ENCODE measurements at regions not wholly inside any gene's neighbourhood (a gene's known extent, or its start where the extent isn't known, plus 50 kb on each side); places are given as distances from the start of the nearest gene placed in this dataset.
"Not testable (repeated sequence)": the region's sequence is repeated elsewhere in the genome, so short reads cannot be mapped to it uniquely, and the experiment has no call there.

DNA sequence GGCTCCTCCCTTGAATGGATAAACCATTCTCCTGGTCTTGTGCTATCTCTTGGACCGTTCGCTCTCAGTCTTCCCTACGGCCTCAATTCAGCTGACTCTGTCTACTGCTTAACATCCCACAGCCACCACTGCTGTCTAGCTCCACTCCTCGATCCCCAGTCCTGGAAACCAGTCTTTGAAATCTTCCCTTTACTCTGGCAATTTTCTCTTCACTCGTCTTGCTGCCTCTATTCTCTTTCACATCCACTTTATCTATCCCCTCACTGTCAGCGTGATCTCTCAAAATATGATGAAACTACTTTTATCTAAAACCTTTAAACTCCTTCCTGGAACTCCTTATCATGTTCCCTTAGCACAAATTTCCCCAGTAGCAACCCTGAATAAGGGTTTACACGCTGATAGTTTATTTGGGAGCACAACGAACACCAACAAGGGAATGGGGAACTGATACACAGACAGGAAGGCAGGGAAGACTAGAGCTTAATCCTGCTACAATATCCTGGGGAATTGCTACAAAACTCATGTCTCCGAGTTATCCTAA is 131.6 kb upstream of the SAMSN1 start:
- no peaks in the 10 kb centered on the region for H3K9me3 ChIP-seq
- H3K4me3 ChIP-seq, result no peak overlapping the region
- DNase-seq (ENCODE audit: low spot score), result no peak
- no peaks in the 10 kb centered on the region for H3K27me3 ChIP-seq
- H3K36me3 ChIP-seq, result no peaks in the 10 kb centered on the region
- TF ChIP-seq, protein P1, sequence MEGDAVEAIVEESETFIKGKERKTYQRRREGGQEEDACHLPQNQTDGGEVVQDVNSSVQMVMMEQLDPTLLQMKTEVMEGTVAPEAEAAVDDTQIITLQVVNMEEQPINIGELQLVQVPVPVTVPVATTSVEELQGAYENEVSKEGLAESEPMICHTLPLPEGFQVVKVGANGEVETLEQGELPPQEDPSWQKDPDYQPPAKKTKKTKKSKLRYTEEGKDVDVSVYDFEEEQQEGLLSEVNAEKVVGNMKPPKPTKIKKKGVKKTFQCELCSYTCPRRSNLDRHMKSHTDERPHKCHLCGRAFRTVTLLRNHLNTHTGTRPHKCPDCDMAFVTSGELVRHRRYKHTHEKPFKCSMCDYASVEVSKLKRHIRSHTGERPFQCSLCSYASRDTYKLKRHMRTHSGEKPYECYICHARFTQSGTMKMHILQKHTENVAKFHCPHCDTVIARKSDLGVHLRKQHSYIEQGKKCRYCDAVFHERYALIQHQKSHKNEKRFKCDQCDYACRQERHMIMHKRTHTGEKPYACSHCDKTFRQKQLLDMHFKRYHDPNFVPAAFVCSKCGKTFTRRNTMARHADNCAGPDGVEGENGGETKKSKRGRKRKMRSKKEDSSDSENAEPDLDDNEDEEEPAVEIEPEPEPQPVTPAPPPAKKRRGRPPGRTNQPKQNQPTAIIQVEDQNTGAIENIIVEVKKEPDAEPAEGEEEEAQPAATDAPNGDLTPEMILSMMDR (IDR thresholded peaks at IDR 0.05), result no peak
- no peaks in the 10 kb centered on the region for H3K4me1 ChIP-seq
- no peak overlapping the region for H3K27ac ChIP-seq

DNA sequence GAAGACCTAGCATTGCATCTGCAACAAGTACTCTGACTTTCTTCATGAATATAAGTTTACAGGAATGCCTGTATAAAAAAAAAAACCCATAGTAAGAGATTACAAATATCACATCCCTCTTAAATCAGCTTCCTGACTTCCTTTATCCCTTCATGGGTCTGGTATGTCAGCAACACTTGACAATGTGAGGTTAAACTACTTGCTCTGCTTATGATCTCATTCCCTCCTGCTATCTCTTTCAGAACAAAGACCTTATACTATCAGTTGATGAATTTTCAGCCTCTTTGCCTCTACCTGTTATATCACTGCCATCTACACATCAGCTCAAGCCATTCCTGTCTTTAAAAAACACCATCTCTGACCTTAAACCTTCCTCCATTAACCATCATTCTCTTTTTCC is 130.9 kb upstream of the SAMSN1 start:
- H3K36me3 ChIP-seq, result no peaks in the 10 kb centered on the region
- H3K4me3 ChIP-seq, result no peak overlapping the region
- H3K27me3 ChIP-seq, result no peaks in the 10 kb centered on the region
- H3K4me1 ChIP-seq, result no peaks in the 10 kb centered on the region
- no peaks in the 10 kb centered on the region for H3K9me3 ChIP-seq
- TF ChIP-seq, protein P1 (IDR thresholded peaks at IDR 0.05), result no peak
- no peak overlapping the region for H3K27ac ChIP-seq
- no peak for DNase-seq (ENCODE audit: low spot score)

DNA sequence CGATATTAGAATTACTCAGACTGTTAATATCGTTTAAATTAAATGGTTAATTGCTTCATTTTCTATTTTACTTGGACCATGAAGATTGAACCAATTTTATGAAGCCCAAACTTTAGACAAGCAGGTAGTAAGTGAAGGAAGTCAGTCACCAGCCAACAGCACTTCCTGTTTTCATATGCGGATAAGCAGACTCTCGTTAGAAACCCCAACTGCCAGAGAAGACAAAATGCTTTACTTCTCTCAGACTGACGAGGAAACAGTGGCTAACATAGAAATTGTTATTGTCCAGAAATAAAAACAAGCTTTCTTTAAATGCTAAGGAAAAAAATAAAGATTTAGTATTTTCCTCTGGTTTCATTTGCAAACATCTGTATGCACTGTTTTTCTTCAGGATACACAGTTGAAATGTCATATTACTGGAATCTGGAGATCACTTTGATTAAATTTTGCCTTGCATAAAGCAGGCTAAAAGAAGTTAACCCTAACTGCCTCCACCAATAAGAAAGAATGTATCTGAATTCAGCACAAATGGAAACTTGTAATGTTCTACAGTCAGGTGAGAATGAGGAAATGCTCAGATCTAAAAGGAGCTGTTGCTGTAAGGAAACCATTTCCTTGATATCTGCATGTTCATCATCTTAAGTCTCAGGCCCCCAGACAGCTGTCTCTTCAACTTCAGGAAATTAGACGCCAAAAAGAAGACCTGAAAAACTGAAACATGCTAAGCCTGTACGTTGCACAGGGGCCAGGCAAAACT is 129.8 kb upstream of the SAMSN1 start:
- Histone ChIP-seq H3K27me3 (no peaks in the 10 kb centered on the region), H3K27ac (no peak overlapping the region), H3K36me3 (no peaks in the 10 kb centered on the region), H3K9me3 (no peaks in the 10 kb centered on the region), H3K4me3 (no peak overlapping the region), H3K4me1 (no peaks in the 10 kb centered on the region)
- DNase-seq (ENCODE audit: low spot score), result no peak
- TF ChIP-seq, protein P1 (IDR thresholded peaks at IDR 0.05), result no peak

DNA sequence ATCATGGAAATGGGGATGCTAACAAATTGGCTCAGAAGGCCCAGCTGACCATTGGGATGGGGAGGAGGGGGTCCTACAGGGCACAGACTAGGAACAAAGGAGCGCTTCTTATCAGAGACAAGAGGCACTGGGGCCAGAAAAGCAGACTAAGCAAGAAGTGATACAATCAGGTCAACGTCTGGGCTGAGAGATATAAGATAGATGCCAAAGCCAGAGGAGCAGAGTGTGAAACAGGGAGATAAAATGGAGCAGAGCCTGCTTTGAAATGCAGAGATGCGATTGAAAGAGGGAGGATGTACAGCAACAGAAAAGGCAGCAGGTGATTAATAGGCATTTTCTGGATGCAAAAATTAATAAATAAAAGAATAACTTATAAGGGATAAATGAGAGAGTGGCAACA is 127.5 kb upstream of the SAMSN1 start:
- H3K9me3 ChIP-seq, result no peaks in the 10 kb centered on the region
- H3K36me3 ChIP-seq, result no peaks in the 10 kb centered on the region
- TF ChIP-seq, protein P1 (IDR thresholded peaks at IDR 0.05), result no peak
- no peak for DNase-seq (ENCODE audit: low spot score)
- no peak overlapping the region for H3K4me3 ChIP-seq
- H3K27ac ChIP-seq, result no peak overlapping the region
- no peaks in the 10 kb centered on the region for H3K4me1 ChIP-seq
- no peaks in the 10 kb centered on the region for H3K27me3 ChIP-seq

DNA sequence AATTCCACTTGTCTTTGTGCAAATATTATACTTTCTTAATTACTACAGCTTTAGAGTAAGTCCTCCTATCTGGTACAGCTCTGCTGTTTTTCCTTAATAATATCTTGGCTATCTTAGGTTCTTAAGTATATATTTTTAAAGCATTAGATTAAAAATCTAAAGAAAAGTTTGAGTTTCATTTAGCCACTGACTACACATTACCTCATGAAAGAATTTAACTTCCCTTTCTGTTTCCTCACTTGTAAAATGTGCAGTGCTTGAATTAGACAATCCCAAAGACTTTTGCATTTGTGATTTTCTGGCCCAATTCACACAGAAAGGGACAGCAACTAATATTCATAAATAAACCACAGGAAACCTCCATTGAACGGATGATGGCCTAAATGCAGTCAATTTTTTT is 126.4 kb upstream of the SAMSN1 start:
- H3K4me1 ChIP-seq, result no peaks in the 10 kb centered on the region
- TF ChIP-seq, protein P1 (IDR thresholded peaks at IDR 0.05), result no peak

DNA sequence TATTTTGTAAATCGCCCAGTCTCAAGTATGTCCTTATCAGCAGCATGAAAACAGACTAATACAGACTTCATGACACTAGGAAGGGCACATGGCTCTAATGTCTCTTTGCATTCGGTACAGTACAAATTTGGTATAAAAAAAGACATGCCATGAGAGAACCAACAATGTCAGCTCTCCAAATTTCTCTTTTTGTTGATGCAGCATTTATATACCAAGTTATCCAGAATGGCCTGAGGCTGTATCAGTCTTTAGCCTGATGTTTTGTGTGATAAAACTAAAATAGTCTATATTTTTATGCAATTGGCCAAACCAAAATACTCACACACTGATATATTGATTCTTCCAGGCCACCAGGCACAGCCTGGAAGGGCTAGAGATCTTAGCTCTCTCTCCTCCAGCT is 124.3 kb upstream of the SAMSN1 start:
- Histone ChIP-seq H3K27ac (no peak overlapping the region), H3K27me3 (no peaks in the 10 kb centered on the region), H3K4me1 (no peaks in the 10 kb centered on the region), H3K36me3 (no peaks in the 10 kb centered on the region), H3K4me3 (no peak overlapping the region), H3K9me3 (no peaks in the 10 kb centered on the region)
- TF ChIP-seq, protein P1 (IDR thresholded peaks at IDR 0.05), result no peak
- DNase-seq (ENCODE audit: low spot score), result no peak

More for the DNA sequence above, 126.4 kb upstream of the SAMSN1 start:
- Histone ChIP-seq H3K4me3 (no peak overlapping the region), H3K27me3 (no peaks in the 10 kb centered on the region), H3K27ac (no peak overlapping the region), H3K36me3 (no peaks in the 10 kb centered on the region), H3K9me3 (no peaks in the 10 kb centered on the region)
- DNase-seq (ENCODE audit: low spot score), result no peak

DNA sequence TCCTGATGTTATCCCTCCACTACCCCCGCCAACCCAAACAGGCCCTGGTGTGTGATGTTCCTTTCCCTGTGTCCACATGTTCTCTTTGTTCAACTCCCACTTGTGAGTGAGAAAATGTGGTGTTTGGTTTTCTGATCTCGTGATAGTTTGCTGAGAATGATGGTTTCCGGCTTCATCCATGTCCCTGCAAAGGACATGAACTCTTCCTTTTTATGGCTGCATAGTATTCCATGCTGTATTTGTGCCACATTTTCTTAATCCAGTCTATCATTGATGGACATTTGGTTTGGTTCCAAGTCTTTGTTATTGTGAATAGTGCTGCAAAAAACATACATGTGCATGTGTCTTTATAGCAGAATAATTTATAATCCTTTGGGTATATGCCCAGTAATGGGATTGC is 123.0 kb upstream of the SAMSN1 start:
- H3K27ac ChIP-seq; H3K36me3 ChIP-seq; H3K4me3 ChIP-seq; DNase-seq (ENCODE audit: low spot score); H3K27me3 ChIP-seq; H3K4me1 ChIP-seq; H3K9me3 ChIP-seq: not testable (repeated sequence)
